ENCODE measurements at regions not wholly inside any gene's neighbourhood (a gene's known extent, or its start where the extent isn't known, plus 50 kb on each side); places are given as distances from the start of the nearest gene placed in this dataset.

DNA sequence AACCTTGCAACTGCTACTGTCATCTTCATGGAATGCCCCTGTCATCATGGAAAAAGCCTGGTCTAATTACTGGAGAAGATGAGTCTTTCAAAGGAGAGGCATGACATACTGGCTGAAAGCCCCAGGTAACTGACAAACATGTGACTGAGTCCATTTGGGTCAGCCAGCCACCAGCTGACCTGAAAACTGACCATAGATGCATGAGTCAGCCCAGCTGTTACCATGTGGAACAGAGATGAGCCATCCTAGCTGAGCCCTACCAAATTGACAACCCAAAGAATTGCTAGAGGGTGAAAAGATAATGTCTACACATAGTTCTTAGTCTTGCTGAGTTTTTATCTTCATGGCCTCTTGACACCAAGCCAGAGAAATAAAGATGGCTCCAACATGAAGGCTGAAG lies 311.8 kb downstream of the UTP18 start:
- DNase-seq, result no peak

Measured in activated CD8-positive, alpha-beta memory T cell treated with anti-CD3 and anti-CD28 coated beads for 24 hours (primary cell).